OCI-LY3 (cell line): ENCODE measurements at regions not wholly inside any gene's neighbourhood (a gene's known extent, or its start where the extent isn't known, plus 50 kb on each side); places are given as distances from the start of the nearest gene placed in this dataset.

Experiments used
- CTCF ChIP-seq: fragments of 200-600, 300-600 bp; sonication (generic); IDR thresholded peaks from 2 replicates; pipeline ENCODE4 v1.5.1; 2014; ENCODE audit warnings: antibody characterized with exemption, low read length, low read depth
- EZH2phosphoT487 ChIP-seq: fragments of 200-600 bp; shearing (Covaris generic); IDR thresholded peaks from 2 replicates; pipeline ENCODE4 v1.6.1; 2018; ENCODE audit warnings: antibody characterized with exemption, mixed run types, low read depth

GRCh38 chr6:126614642-126615504, 275.0 kb downstream of the CENPW start:
- no peak for TF ChIP-seq CTCF
- no peak for TF ChIP-seq EZH2phosphoT487
